ENCODE measurements at regions not wholly inside any gene's neighbourhood (a gene's known extent, or its start where the extent isn't known, plus 50 kb on each side); places are given as distances from the start of the nearest gene placed in this dataset.

DNA sequence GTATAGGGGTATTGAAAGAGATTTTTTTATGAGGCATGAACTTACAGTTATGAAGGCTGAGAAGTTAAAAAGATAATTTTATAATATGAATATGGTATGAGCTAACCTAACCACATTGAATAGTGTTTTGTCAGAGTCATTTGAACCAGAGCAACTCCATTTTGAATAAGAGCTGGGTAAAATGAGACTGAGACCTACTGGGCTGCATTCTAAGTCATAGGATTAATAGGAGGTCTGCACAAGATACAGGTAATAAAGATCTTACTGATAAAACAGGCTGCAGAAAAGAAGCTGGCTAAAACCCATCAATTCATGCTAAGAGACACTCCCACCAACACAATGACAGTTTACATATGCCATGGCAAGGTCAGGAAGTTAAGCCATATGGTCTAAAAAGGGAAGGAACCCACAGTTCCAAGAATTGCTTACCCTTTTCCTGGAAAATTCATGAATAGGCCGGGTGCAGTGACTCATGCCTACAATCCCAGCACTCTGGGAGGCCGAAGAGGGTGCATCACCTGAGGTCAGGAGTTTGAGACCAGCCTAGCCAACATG, 209.2 kb downstream of the TECRL start:
- H2AFZ ChIP-seq (ENCODE audit: control insufficient read depth, low read length) = no peak overlapping the region
- H4K20me1 ChIP-seq (ENCODE audit: control insufficient read depth, extremely low read depth, insufficient read depth, low read length) = no peaks in the 10 kb centered on the region
- no peaks in the 10 kb centered on the region for H3K27me3 ChIP-seq (ENCODE audit: control insufficient read depth, extremely low read depth, insufficient read depth, low read length)
- DNase-seq (ENCODE audit: low read depth, low spot score) = no peak
- no peak for TF ChIP-seq EZH2 (IDR thresholded peaks at IDR 0.05; ENCODE audit: low read length)
- TF ChIP-seq, protein P1, sequence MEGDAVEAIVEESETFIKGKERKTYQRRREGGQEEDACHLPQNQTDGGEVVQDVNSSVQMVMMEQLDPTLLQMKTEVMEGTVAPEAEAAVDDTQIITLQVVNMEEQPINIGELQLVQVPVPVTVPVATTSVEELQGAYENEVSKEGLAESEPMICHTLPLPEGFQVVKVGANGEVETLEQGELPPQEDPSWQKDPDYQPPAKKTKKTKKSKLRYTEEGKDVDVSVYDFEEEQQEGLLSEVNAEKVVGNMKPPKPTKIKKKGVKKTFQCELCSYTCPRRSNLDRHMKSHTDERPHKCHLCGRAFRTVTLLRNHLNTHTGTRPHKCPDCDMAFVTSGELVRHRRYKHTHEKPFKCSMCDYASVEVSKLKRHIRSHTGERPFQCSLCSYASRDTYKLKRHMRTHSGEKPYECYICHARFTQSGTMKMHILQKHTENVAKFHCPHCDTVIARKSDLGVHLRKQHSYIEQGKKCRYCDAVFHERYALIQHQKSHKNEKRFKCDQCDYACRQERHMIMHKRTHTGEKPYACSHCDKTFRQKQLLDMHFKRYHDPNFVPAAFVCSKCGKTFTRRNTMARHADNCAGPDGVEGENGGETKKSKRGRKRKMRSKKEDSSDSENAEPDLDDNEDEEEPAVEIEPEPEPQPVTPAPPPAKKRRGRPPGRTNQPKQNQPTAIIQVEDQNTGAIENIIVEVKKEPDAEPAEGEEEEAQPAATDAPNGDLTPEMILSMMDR (optimal IDR thresholded peaks at IDR 0.05 in 1 of 3, IDR thresholded peaks at IDR 0.05 in 1 of 3, conservative IDR thresholded peaks at IDR 0.05 in 1 of 3; ENCODE audit: extremely low read depth in 1 of 3, insufficient read depth in 2 of 3, low read length in 3 of 3) = no peak
- H3K27ac ChIP-seq (ENCODE audit: control insufficient read depth, insufficient read depth, low read length) = no peak overlapping the region
- no peaks in the 10 kb centered on the region for H3K9me3 ChIP-seq (ENCODE audit: control insufficient read depth, low read depth, low read length)
- no peak overlapping the region for H3K4me3 ChIP-seq (ENCODE audit: control insufficient read depth in 2 of 3, extremely low read depth in 1 of 3, insufficient read depth in 2 of 3, low read depth in 1 of 3, low read length in 3 of 3)
- no peak overlapping the region for H3K4me2 ChIP-seq (ENCODE audit: control insufficient read depth, extremely low read depth, insufficient read depth, low read depth, low read length)
- no peaks in the 10 kb centered on the region for H3K79me2 ChIP-seq (ENCODE audit: control insufficient read depth, insufficient read depth, low read length)
- dilution Hi-C loops (cut with MboI; ENCODE audit: extremely low pct_ligation_motif_present, low sequenced_read_pairs) = no loop called here
- no peaks in the 10 kb centered on the region for H3K9me1 ChIP-seq (ENCODE audit: control insufficient read depth, extremely low read depth, insufficient read depth, low read length)
- no peak overlapping the region for H3K9ac ChIP-seq (ENCODE audit: control insufficient read depth, extremely low read depth, insufficient read depth, low read length)
- H3K4me1 ChIP-seq (ENCODE audit: control insufficient read depth, extremely low read depth, insufficient read depth, low read length) = no peaks in the 10 kb centered on the region
- H3K36me3 ChIP-seq (ENCODE audit: control insufficient read depth in 2 of 2, extremely low read depth in 1 of 2, insufficient read depth in 2 of 2, low read length in 2 of 2) = no peaks in the 10 kb centered on the region
- FAIRE-seq = no peak

DNA sequence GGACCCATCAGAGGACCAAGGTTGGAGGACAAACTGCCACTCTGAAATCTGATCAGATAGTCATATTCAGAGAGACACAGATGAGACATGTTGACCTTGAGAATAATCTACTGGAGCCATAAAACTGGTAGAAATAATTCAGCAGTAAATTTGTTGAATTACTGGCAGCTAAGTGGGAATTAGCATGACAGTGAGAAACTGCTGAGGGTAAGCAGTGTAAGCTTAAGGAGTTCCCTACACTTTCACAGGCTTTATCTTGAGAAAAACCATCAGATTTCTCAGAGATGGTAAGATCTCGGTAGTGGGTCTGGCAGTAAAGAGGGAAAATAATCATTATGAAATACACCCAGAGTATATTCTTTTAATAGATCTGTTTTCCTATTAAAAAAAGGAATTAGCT, 213.7 kb downstream of the TECRL start:
- H3K27me3 ChIP-seq (ENCODE audit: control insufficient read depth, extremely low read depth, insufficient read depth, low read length) = no peaks in the 10 kb centered on the region
- no peak overlapping the region for H3K4me3 ChIP-seq (ENCODE audit: control insufficient read depth in 2 of 3, extremely low read depth in 1 of 3, insufficient read depth in 2 of 3, low read depth in 1 of 3, low read length in 3 of 3)
- no peak overlapping the region for H3K9ac ChIP-seq (ENCODE audit: control insufficient read depth, extremely low read depth, insufficient read depth, low read length)
- H3K36me3 ChIP-seq (ENCODE audit: control insufficient read depth in 2 of 2, extremely low read depth in 1 of 2, insufficient read depth in 2 of 2, low read length in 2 of 2) = no peaks in the 10 kb centered on the region
- H3K79me2 ChIP-seq (ENCODE audit: control insufficient read depth, insufficient read depth, low read length) = no peaks in the 10 kb centered on the region
- H4K20me1 ChIP-seq (ENCODE audit: control insufficient read depth, extremely low read depth, insufficient read depth, low read length) = no peaks in the 10 kb centered on the region
- no peaks in the 10 kb centered on the region for H3K9me3 ChIP-seq (ENCODE audit: control insufficient read depth, low read depth, low read length)
- dilution Hi-C loops (cut with MboI; ENCODE audit: extremely low pct_ligation_motif_present, low sequenced_read_pairs) = no loop called here
- H3K27ac ChIP-seq (ENCODE audit: control insufficient read depth, insufficient read depth, low read length) = no peak overlapping the region
- DNase-seq (ENCODE audit: low read depth, low spot score) (no peak), FAIRE-seq (no peak)
- no peak overlapping the region for H3K4me2 ChIP-seq (ENCODE audit: control insufficient read depth, extremely low read depth, insufficient read depth, low read depth, low read length)
- H3K9me1 ChIP-seq (ENCODE audit: control insufficient read depth, extremely low read depth, insufficient read depth, low read length) = no peaks in the 10 kb centered on the region
- H2AFZ ChIP-seq (ENCODE audit: control insufficient read depth, low read length) = no peak overlapping the region
- TF ChIP-seq EZH2 (IDR thresholded peaks at IDR 0.05; ENCODE audit: low read length) = no peak
- TF ChIP-seq, protein P1 (optimal IDR thresholded peaks at IDR 0.05 in 1 of 3, IDR thresholded peaks at IDR 0.05 in 1 of 3, conservative IDR thresholded peaks at IDR 0.05 in 1 of 3; ENCODE audit: extremely low read depth in 1 of 3, insufficient read depth in 2 of 3, low read length in 3 of 3) = no peak
- H3K4me1 ChIP-seq (ENCODE audit: control insufficient read depth, extremely low read depth, insufficient read depth, low read length) = no peaks in the 10 kb centered on the region

Measured in keratinocyte (primary cell).